Gastroesophageal sphincter (tissue), 4 donors: ENCODE measurements at regions not wholly inside any gene's neighbourhood (a gene's known extent, or its start where the extent isn't known, plus 50 kb on each side); places are given as distances from the start of the nearest gene placed in this dataset.

Source experiments
- ATAC-seq: fragments of 150-250 bp; one replicate; pipeline ENCODE4 v1.9.1; 2016; ENCODE audit warnings: mild to moderate bottlenecking, moderate library complexity
- H3K27ac ChIP-seq, 4 donors: fragments of 200-600 bp; sonication (generic) in 3 of 4; 1 replicate in 3 of 4; 2 replicates in 1 of 4; pipeline ENCODE4 v1.5.1; 2016 to 2019
- H3K27me3 ChIP-seq: fragments of 200-600 bp; sonication (generic); one replicate; pipeline ENCODE4 v1.5.1; 2019
- H3K36me3 ChIP-seq, 2 donors: fragments of 200-600 bp; sonication (generic); one replicate each; pipeline ENCODE4 v1.5.1; 2019; ENCODE audit warnings: control low read depth in 1 of 2
- H3K4me1 ChIP-seq, 3 donors: fragments of 200-600 bp; sonication (generic); 1 replicate in 2 of 3; 2 replicates in 1 of 3; pipeline ENCODE4 v1.5.1; 2016 to 2019; ENCODE audit warnings: control low read depth in 2 of 3
- H3K4me3 ChIP-seq, 2 donors: fragments of 200-600 bp; sonication (generic); one replicate each; pipeline ENCODE4 v1.5.1; 2019; ENCODE audit warnings: mild to moderate bottlenecking in 1 of 2, moderate library complexity in 1 of 2
- H3K9me3 ChIP-seq, 3 donors: fragments of 200-600 bp; sonication (generic); one replicate each; pipeline ENCODE4 v1.5.1; 2017 to 2019; ENCODE audit warnings: control low read depth in 2 of 3
- EP300 ChIP-seq: sonication (generic); formaldehyde crosslinking; IDR thresholded peaks from one replicate; pipeline ENCODE4 v1.6.1; 2017; ENCODE audit warnings: antibody characterized with exemption, mild to moderate bottlenecking
- POLR2A ChIP-seq, 2 donors: fragments of 450-650 bp; IDR thresholded peaks; one replicate each; pipeline ENCODE4 v1.6.1; 2017; ENCODE audit warnings: antibody characterized with exemption in 2 of 2, mild to moderate bottlenecking in 2 of 2, moderate library complexity in 1 of 2
- POLR2AphosphoS5 ChIP-seq: sonication (generic); formaldehyde crosslinking; IDR thresholded peaks from one replicate; pipeline ENCODE4 v1.6.1; 2017; ENCODE audit warnings: antibody characterized with exemption
- WGBS, 2 donors: methylation state at CpG; one replicate each; pipeline ENCODE4 v1.1.5; 2018; ENCODE audit warnings: low coverage in 1 of 2; 5-methylcytosine and 5-hydroxymethylcytosine counted together
- TF ChIP-seq, protein P1 (sequence below), 4 experiments: fragments of 200-600 bp in 2 of 4; fragments of 450-650 bp in 2 of 4; sonication (generic) in 1 of 4; IDR thresholded peaks; one replicate each; pipeline ENCODE4 v1.5.1; 2017 to 2019; ENCODE audit warnings: antibody characterized with exemption in 4 of 4, mild to moderate bottlenecking in 2 of 4, moderate library complexity in 2 of 4

DNA sequence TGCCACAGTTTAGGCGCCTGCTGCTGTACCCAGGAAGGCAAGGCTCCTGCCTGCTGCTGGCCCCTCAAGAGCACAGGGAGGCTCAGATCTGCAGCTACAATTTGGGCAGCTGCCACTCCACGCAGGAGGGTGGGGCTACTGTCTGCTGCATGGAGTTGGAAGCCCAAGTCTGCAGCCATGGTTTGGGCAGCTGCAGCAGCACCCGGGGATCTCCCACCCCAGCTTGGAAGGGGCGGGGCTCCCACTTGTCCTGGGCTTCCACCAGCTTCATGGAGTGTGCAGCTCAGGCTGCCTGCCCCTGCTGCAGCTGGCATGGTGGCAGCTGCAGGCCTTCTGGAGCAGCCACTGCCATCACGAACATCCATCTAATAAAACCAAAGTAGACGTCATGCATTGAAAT is 512.9 kb downstream of the PYDC2 start:
- Histone ChIP-seq H3K27ac (no peak overlapping the region), H3K9me3 (no peaks in the 10 kb centered on the region), H3K4me3 (no peak overlapping the region), H3K36me3 (no peaks in the 10 kb centered on the region), H3K27me3 (no peaks in the 10 kb centered on the region), H3K4me1 (no peaks in the 10 kb centered on the region)
- no peak for ATAC-seq
- TF ChIP-seq EP300 (no peak), POLR2AphosphoS5 (no peak), POLR2A (IDR thresholded peaks at IDR 0.05) (no peak)
- TF ChIP-seq, protein P1, sequence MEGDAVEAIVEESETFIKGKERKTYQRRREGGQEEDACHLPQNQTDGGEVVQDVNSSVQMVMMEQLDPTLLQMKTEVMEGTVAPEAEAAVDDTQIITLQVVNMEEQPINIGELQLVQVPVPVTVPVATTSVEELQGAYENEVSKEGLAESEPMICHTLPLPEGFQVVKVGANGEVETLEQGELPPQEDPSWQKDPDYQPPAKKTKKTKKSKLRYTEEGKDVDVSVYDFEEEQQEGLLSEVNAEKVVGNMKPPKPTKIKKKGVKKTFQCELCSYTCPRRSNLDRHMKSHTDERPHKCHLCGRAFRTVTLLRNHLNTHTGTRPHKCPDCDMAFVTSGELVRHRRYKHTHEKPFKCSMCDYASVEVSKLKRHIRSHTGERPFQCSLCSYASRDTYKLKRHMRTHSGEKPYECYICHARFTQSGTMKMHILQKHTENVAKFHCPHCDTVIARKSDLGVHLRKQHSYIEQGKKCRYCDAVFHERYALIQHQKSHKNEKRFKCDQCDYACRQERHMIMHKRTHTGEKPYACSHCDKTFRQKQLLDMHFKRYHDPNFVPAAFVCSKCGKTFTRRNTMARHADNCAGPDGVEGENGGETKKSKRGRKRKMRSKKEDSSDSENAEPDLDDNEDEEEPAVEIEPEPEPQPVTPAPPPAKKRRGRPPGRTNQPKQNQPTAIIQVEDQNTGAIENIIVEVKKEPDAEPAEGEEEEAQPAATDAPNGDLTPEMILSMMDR (IDR thresholded peaks at IDR 0.05) = no peak
- WGBS, 2 donors = 0% methylated on average over 1 of the region's 6 CpGs

DNA sequence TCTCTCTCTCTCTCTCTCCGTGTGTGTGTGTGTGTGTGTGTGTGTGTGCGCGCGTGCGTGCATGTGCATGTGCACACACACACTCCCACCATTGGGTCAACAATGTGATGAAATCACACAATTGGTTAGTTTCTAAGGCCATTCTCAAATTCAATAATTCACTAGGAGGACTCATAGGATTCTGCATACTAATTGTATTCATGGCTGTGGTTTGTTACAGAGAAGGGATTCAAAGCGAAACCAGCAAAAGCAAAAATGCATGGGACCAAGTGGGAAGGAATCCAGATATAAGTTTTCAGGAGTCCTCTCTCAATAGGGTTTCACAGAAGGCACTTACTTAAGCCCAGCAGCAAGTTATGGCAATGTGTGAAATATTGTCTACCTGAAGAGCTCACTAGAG is 515.0 kb downstream of the PYDC2 start:
- Histone ChIP-seq H3K27ac (no peak overlapping the region), H3K27me3 (no peaks in the 10 kb centered on the region), H3K9me3 (no peaks in the 10 kb centered on the region), H3K4me3 (no peak overlapping the region), H3K4me1 (no peaks in the 10 kb centered on the region), H3K36me3 (no peaks in the 10 kb centered on the region)
- no peak for ATAC-seq
- 75 to 92% methylated on average over 1 to 5 of the region's 6 CpGs for WGBS, 2 donors
- TF ChIP-seq POLR2AphosphoS5 (no peak), EP300 (no peak), POLR2A (IDR thresholded peaks at IDR 0.05) (no peak)
- TF ChIP-seq, protein P1 (IDR thresholded peaks at IDR 0.05) = no peak

DNA sequence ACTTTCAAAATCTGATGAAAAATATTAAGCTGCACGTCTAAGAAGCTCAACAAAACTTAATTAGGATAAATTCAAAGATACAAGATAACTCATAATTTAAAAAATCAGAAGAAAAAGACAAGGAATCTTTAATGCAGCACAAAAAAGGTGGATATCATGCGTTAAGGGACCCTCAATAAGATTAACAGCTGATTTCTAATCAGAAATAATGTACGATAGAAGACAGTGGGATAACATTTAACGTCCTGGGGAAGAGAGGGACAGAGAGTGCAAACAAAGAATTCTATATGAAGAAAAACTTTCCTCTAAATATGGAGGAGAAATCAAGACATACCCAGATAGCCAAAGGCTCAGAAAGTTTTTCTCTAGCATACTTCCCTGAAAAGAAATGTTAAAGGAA is 519.5 kb downstream of the PYDC2 start:
- no peaks in the 10 kb centered on the region for H3K36me3 ChIP-seq
- H3K4me1 ChIP-seq = no peaks in the 10 kb centered on the region
- H3K4me3 ChIP-seq = no peak overlapping the region
- H3K27ac ChIP-seq = no peak overlapping the region
- no peak for ATAC-seq
- H3K9me3 ChIP-seq = no peaks in the 10 kb centered on the region
- WGBS, 2 donors = 79 to 81% methylated on average over 4 of the region's 4 CpGs
- TF ChIP-seq EP300 = no peak
- TF ChIP-seq POLR2A (IDR thresholded peaks at IDR 0.05) = no peak
- no peak for TF ChIP-seq POLR2AphosphoS5
- TF ChIP-seq, protein P1 (IDR thresholded peaks at IDR 0.05) = no peak
- H3K27me3 ChIP-seq = no peaks in the 10 kb centered on the region

DNA sequence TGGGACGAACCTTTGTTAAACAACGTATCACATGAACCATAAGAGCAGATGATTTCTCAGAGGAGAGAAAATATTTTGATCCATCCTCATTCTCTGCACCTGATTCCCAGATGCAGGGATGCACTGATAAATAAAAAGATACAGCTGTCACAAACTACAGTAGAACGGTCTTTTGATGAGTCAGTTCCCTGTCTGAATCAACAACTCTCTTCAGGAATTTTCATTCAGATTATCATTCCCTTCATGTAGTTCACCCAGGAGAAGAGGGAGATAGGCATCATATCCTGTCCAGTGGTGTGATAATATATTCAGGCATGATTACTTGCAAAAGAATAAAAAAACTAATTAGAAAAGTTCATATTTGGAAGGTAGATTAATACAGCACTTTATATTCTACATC is 521.5 kb downstream of the PYDC2 start:
- Histone ChIP-seq H3K4me3 (no peak overlapping the region), H3K36me3 (no peaks in the 10 kb centered on the region), H3K9me3 (no peaks in the 10 kb centered on the region), H3K27ac (no peak overlapping the region), H3K27me3 (no peaks in the 10 kb centered on the region), H3K4me1 (no peaks in the 10 kb centered on the region)
- TF ChIP-seq POLR2A (IDR thresholded peaks at IDR 0.05) (no peak), EP300 (no peak)
- ATAC-seq = no peak
- 57% methylated on average over 3 of the region's 3 CpGs for WGBS, 2 donors

DNA sequence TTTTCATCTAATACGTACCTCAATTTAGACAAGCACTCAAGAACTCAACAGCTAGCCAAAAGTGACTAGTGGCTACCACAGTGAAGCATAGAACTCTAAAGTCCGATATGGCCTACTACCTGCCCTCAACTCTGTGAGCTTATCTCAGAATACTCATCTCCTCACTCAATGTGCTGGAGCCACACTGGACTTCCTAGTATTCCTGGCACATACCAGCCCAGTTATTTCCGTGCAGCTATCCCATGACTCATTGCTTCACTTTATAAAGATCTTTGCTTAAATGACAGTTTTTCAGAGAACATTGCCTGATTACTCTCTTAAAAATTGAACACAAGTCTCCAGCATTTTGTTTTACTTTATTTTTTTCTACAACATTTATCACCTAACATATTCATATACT is 524.7 kb downstream of the PYDC2 start:
- WGBS, 2 donors = 63 to 75% methylated on average over 2 to 3 of the region's 3 CpGs
- H3K4me1 ChIP-seq = no peaks in the 10 kb centered on the region
- no peaks in the 10 kb centered on the region for H3K27me3 ChIP-seq
- H3K36me3 ChIP-seq = no peaks in the 10 kb centered on the region
- H3K27ac ChIP-seq = no peak overlapping the region
- ATAC-seq = no peak
- TF ChIP-seq EP300 (no peak), POLR2A (IDR thresholded peaks at IDR 0.05) (no peak), POLR2AphosphoS5 (no peak)
- TF ChIP-seq, protein P1 (IDR thresholded peaks at IDR 0.05) = no peak
- no peaks in the 10 kb centered on the region for H3K9me3 ChIP-seq
- no peak overlapping the region for H3K4me3 ChIP-seq
